Keratinocyte (primary cell): ENCODE measurements at regions not wholly inside any gene's neighbourhood (a gene's known extent, or its start where the extent isn't known, plus 50 kb on each side); places are given as distances from the start of the nearest gene placed in this dataset.

Source experiments
- DNase-seq: peaks from one replicate; pipeline ENCODE4 v3.0.0-alpha.2; 2011; ENCODE audit warnings: low read depth, missing footprints, low spot score
- FAIRE-seq: peaks from 2 replicates; lab custom pipeline; 2011; peaks lifted over from hg19 to GRCh38; lab: Jason Lieb, UNC
- H2AFZ ChIP-seq: 2 replicates; pipeline ENCODE4 v1.6.0; 2012; ENCODE audit warnings: low read length, control low read depth, inconsistent platforms; ENCODE audit not compliant: control insufficient read depth
- H3K27ac ChIP-seq: 2 replicates; pipeline ENCODE4 v1.5.1; 2011; ENCODE audit warnings: low read length; ENCODE audit not compliant: control insufficient read depth, insufficient read depth
- H3K27me3 ChIP-seq: 3 replicates; pipeline ENCODE4 v1.6.0; 2011; ENCODE audit warnings: low read length; ENCODE audit not compliant: control insufficient read depth, insufficient read depth; ENCODE audit errors: extremely low read depth
- H3K36me3 ChIP-seq, 2 experiments: 2 replicates in 1 of 2; 3 replicates in 1 of 2; pipeline ENCODE4 v1.5.1; 2011; ENCODE audit warnings: low read length in 2 of 2, mild to moderate bottlenecking in 1 of 2; ENCODE audit not compliant: control insufficient read depth in 2 of 2, insufficient read depth in 2 of 2; ENCODE audit errors: extremely low read depth in 1 of 2
- H3K4me1 ChIP-seq: 3 replicates; pipeline ENCODE4 v1.5.1; 2011; ENCODE audit warnings: low read length; ENCODE audit not compliant: control insufficient read depth, insufficient read depth; ENCODE audit errors: extremely low read depth
- H3K4me2 ChIP-seq: 3 replicates; pipeline ENCODE4 v1.6.0; 2011; ENCODE audit warnings: low read depth, low read length; ENCODE audit not compliant: control insufficient read depth, insufficient read depth; ENCODE audit errors: extremely low read depth
- H3K4me3 ChIP-seq, 3 experiments: fragments of 200-600 bp in 1 of 3; sonication (generic) in 1 of 3; 2 replicates in 2 of 3; 3 replicates in 1 of 3; pipeline ENCODE4 v1.5.1; 2011 to 2016; ENCODE audit warnings: low read length in 3 of 3, mild to moderate bottlenecking in 3 of 3, control low read depth in 2 of 3, inconsistent platforms in 1 of 3, low read depth in 1 of 3, mixed read lengths in 1 of 3, mixed run types in 1 of 3, moderate library complexity in 1 of 3; ENCODE audit not compliant: control insufficient read depth in 2 of 3, insufficient read depth in 2 of 3; ENCODE audit errors: extremely low read depth in 1 of 3
- H3K79me2 ChIP-seq: 2 replicates; pipeline ENCODE4 v1.6.0; 2012; ENCODE audit warnings: low read length; ENCODE audit not compliant: control insufficient read depth, insufficient read depth
- H3K9ac ChIP-seq: 3 replicates; pipeline ENCODE4 v1.6.0; 2011; ENCODE audit warnings: low read length; ENCODE audit not compliant: control insufficient read depth, insufficient read depth; ENCODE audit errors: extremely low read depth
- H3K9me1 ChIP-seq: 3 replicates; pipeline ENCODE4 v1.6.0; 2011; ENCODE audit warnings: low read length; ENCODE audit not compliant: control insufficient read depth, insufficient read depth; ENCODE audit errors: extremely low read depth
- H3K9me3 ChIP-seq: 2 replicates; pipeline ENCODE4 v1.5.1; 2012; ENCODE audit warnings: low read depth, low read length; ENCODE audit not compliant: control insufficient read depth
- H4K20me1 ChIP-seq: 3 replicates; pipeline ENCODE4 v1.6.0; 2011; ENCODE audit warnings: low read length; ENCODE audit not compliant: control insufficient read depth, insufficient read depth; ENCODE audit errors: extremely low read depth
- CTCF ChIP-seq, 3 experiments: IDR thresholded peaks in 1 of 3; conservative IDR thresholded peaks in 1 of 3; optimal IDR thresholded peaks in 1 of 3; 2 replicates in 2 of 3; 3 replicates in 1 of 3; pipeline versions ENCODE3 to v1.5.1; 2011; ENCODE audit warnings: low read length in 3 of 3, mild to moderate bottlenecking in 3 of 3, moderate library complexity in 2 of 3, control low read depth in 1 of 3, inconsistent platforms in 1 of 3; ENCODE audit not compliant: insufficient read depth in 2 of 3; ENCODE audit errors: extremely low read depth in 1 of 3
- EZH2 ChIP-seq: IDR thresholded peaks from one replicate; pipeline ENCODE4 v1.6.1; 2012; ENCODE audit warnings: inconsistent platforms, mild to moderate bottlenecking, low read length, moderate library complexity
- dilution Hi-C: fragments of 300-500 bp; cut with MboI; formaldehyde crosslinking; loops from one replicate; pipeline ENCODE4 v1.7.0; 2020; ENCODE audit warnings: low sequenced_read_pairs; ENCODE audit not compliant: extremely low pct_ligation_motif_present

- H4K20me1 ChIP-seq, result no peaks in the 10 kb centered on the region
- H2AFZ ChIP-seq, result no peak overlapping the region
- H3K9me3 ChIP-seq, result no peaks in the 10 kb centered on the region
- H3K36me3 ChIP-seq, result no peaks in the 10 kb centered on the region
- no peak for FAIRE-seq
- dilution Hi-C loops, result no loop called here
- H3K79me2 ChIP-seq, result no peaks in the 10 kb centered on the region
- no peak overlapping the region for H3K9ac ChIP-seq
- H3K4me1 ChIP-seq, result no peaks in the 10 kb centered on the region
- TF ChIP-seq EZH2, result no peak
- TF ChIP-seq CTCF (optimal IDR thresholded peaks at IDR 0.05 in 1 of 3, IDR thresholded peaks at IDR 0.05 in 1 of 3, conservative IDR thresholded peaks at IDR 0.05 in 1 of 3; ENCODE audit: extremely low read depth in 1 of 3, insufficient read depth in 2 of 3, low read length in 3 of 3), result no peak
- H3K27me3 ChIP-seq, result no peaks in the 10 kb centered on the region
- H3K27ac ChIP-seq, result no peak overlapping the region
- H3K9me1 ChIP-seq, result no peaks in the 10 kb centered on the region
- no peak for DNase-seq
- no peak overlapping the region for H3K4me2 ChIP-seq
- no peak overlapping the region for H3K4me3 ChIP-seq
Measured at GRCh38 chr6:67896476-67896875, 738.6 kb upstream of the ADGRB3 start.

- H3K9me3 ChIP-seq, result no peaks in the 10 kb centered on the region
Measured at GRCh38 chr6:67889682-67889995, 745.4 kb upstream of the ADGRB3 start.

More at GRCh38 chr6:67889682-67889995, 745.4 kb upstream of the ADGRB3 start:
- H3K27me3 ChIP-seq, result no peaks in the 10 kb centered on the region
- no peak overlapping the region for H3K4me2 ChIP-seq
- TF ChIP-seq CTCF (optimal IDR thresholded peaks at IDR 0.05 in 1 of 3, IDR thresholded peaks at IDR 0.05 in 1 of 3, conservative IDR thresholded peaks at IDR 0.05 in 1 of 3; ENCODE audit: extremely low read depth in 1 of 3, insufficient read depth in 2 of 3, low read length in 3 of 3) (no peak), EZH2 (no peak)
- FAIRE-seq (no peak), DNase-seq (no peak)
- no peak overlapping the region for H3K27ac ChIP-seq
- H3K4me1 ChIP-seq, result no peaks in the 10 kb centered on the region
- dilution Hi-C loops, result no loop called here
- H3K79me2 ChIP-seq, result no peaks in the 10 kb centered on the region
- no peak overlapping the region for H3K9ac ChIP-seq
- H3K36me3 ChIP-seq, result no peaks in the 10 kb centered on the region
- no peaks in the 10 kb centered on the region for H3K9me1 ChIP-seq
- H3K4me3 ChIP-seq, result no peak overlapping the region
- H2AFZ ChIP-seq, result no peak overlapping the region
- no peaks in the 10 kb centered on the region for H4K20me1 ChIP-seq
